Mesothelial cell of epicardium (in vitro differentiated cells): ENCODE measurements at regions not wholly inside any gene's neighbourhood (a gene's known extent, or its start where the extent isn't known, plus 50 kb on each side); places are given as distances from the start of the nearest gene placed in this dataset.
"Not testable (repeated sequence)": the region's sequence is repeated elsewhere in the genome, so short reads cannot be mapped to it uniquely, and the experiment has no call there.

Source experiments
- DNase-seq, 2 experiments: peaks; one replicate each; pipeline ENCODE4 v3.0.0; 2021; ENCODE audit warnings: low spot score in 2 of 2; ENCODE audit not compliant: unreplicated experiment in 2 of 2
- H3K27ac Mint-ChIP-seq: 2 replicates; pipeline ENCODE4 v1.8.0; 2021; ENCODE audit warnings: mixed read lengths
- H3K27me3 Mint-ChIP-seq: 2 replicates; pipeline ENCODE4 v1.8.0; 2021; ENCODE audit warnings: low read depth, mixed read lengths
- H3K36me3 Mint-ChIP-seq: 2 replicates; pipeline ENCODE4 v1.8.0; 2021; ENCODE audit warnings: mixed read lengths
- H3K4me1 Mint-ChIP-seq: 2 replicates; pipeline ENCODE4 v1.8.0; 2021; ENCODE audit warnings: mixed read lengths
- H3K4me3 Mint-ChIP-seq: 2 replicates; pipeline ENCODE4 v1.8.0; 2021; ENCODE audit warnings: mild to moderate bottlenecking, moderate library complexity, mixed read lengths
- H3K9me3 Mint-ChIP-seq: 2 replicates; pipeline ENCODE4 v1.8.0; 2021; ENCODE audit warnings: mixed read lengths
- CTCF ChIP-seq: fragments of 200-600 bp; sonication (generic); IDR thresholded peaks from one replicate; pipeline ENCODE4 v1.5.0; 2021; ENCODE audit warnings: antibody characterized with exemption; ENCODE audit not compliant: unreplicated experiment

GRCh38 chr4:31803526-31804195 lies 1083.5 kb downstream of the PCDH7 start:
- H3K36me3 Mint-ChIP-seq, result peaks cover 5% of the 10 kb centered on the region
- no peak for DNase-seq

GRCh38 chr4:31807036-31807435 lies 1086.9 kb downstream of the PCDH7 start:
- Mint-ChIP-seq H3K27ac (no peak overlapping the region), H3K36me3 (no peaks in the 10 kb centered on the region), H3K27me3 (no peaks in the 10 kb centered on the region), H3K4me1 (peaks cover 4% of the 10 kb centered on the region), H3K9me3 (no peaks in the 10 kb centered on the region), H3K4me3 (no peak overlapping the region)
- TF ChIP-seq CTCF, result no peak
- DNase-seq, result no peak

More at GRCh38 chr4:31803526-31804195, 1083.5 kb downstream of the PCDH7 start:
- Mint-ChIP-seq H3K27ac (no peak overlapping the region), H3K4me3 (no peak overlapping the region), H3K9me3 (peaks cover 27% of the 10 kb centered on the region), H3K27me3 (no peaks in the 10 kb centered on the region), H3K4me1 (peaks cover 4% of the 10 kb centered on the region)
- TF ChIP-seq CTCF, result no peak

GRCh38 chr4:31844350-31844749 lies 1124.2 kb downstream of the PCDH7 start:
- TF ChIP-seq CTCF, result no peak
- H3K9me3 Mint-ChIP-seq, result peaks cover 31% of the 10 kb centered on the region
- no peak overlapping the region for H3K4me3 Mint-ChIP-seq
- H3K36me3 Mint-ChIP-seq, result peaks cover 10% of the 10 kb centered on the region
- H3K27ac Mint-ChIP-seq, result no peak overlapping the region
- DNase-seq, result no peak
- H3K4me1 Mint-ChIP-seq, result no peaks in the 10 kb centered on the region
- H3K27me3 Mint-ChIP-seq, result no peaks in the 10 kb centered on the region

GRCh38 chr4:31851946-31852345 lies 1131.8 kb downstream of the PCDH7 start:
- no peak for DNase-seq
- Mint-ChIP-seq H3K4me3 (no peak overlapping the region), H3K27ac (no peak overlapping the region), H3K4me1 (no peaks in the 10 kb centered on the region), H3K9me3 (peaks cover 44% of the 10 kb centered on the region), H3K27me3 (no peaks in the 10 kb centered on the region), H3K36me3 (peaks cover 12% of the 10 kb centered on the region)
- TF ChIP-seq CTCF, result no peak

- H3K27me3 Mint-ChIP-seq, result no peaks in the 10 kb centered on the region
- peaks cover 6% of the 10 kb centered on the region for H3K9me3 Mint-ChIP-seq
- H3K36me3 Mint-ChIP-seq, result no peaks in the 10 kb centered on the region
- H3K4me1 Mint-ChIP-seq, result no peaks in the 10 kb centered on the region
- TF ChIP-seq CTCF, result no peak
- DNase-seq, result no peak
- no peak overlapping the region for H3K27ac Mint-ChIP-seq
- H3K4me3 Mint-ChIP-seq, result no peak overlapping the region
Measured at GRCh38 chr4:31877429-31877828, 1157.3 kb downstream of the PCDH7 start.

- DNase-seq, H3K9me3 Mint-ChIP-seq, H3K27ac Mint-ChIP-seq, H3K4me3 Mint-ChIP-seq, H3K27me3 Mint-ChIP-seq, H3K4me1 Mint-ChIP-seq, H3K36me3 Mint-ChIP-seq: not testable (repeated sequence)
Measured at GRCh38 chr4:31880837-31881236, 1160.7 kb downstream of the PCDH7 start.
